HCT116 (cell line): ENCODE measurements at regions not wholly inside any gene's neighbourhood (a gene's known extent, or its start where the extent isn't known, plus 50 kb on each side); places are given as distances from the start of the nearest gene placed in this dataset.

ENCODE experiments used
- ATAC-seq: fragments of 200-7000 bp; cut with Tn5 transposase; 2 replicates; pipeline ENCODE4 v1.9.1; 2020; ENCODE audit warnings: mild to moderate bottlenecking, moderate library complexity
- BruUV-seq: library from RNA; stranded (reverse); fragments of 400-500 nt; replicated peaks from 2 replicates; lab custom pipeline; 2021; lab: Mats Ljungman, UMichigan
- CTCF ChIA-PET: fragments of 300-600 bp; sonication (Branson Sonifier 250); formaldehyde crosslinking; loops from one replicate; lab custom pipeline; 2021; ENCODE audit warnings: antibody characterized with exemption; lab: Charles Lee
- POLR2A ChIA-PET: fragments of 300-600, 350-600 bp; sonication (Branson Sonifier 250); formaldehyde crosslinking; loops from one replicate; lab custom pipeline; 2021; ENCODE audit warnings: antibody characterized with exemption; lab: Charles Lee
- RAD21 ChIA-PET, 2 experiments: fragments of 300-600 bp; sonication (Branson Sonifier 250); formaldehyde crosslinking; loops; one replicate each; lab custom pipeline; 2023; ENCODE audit warnings: low total read pairs in 2 of 2; ENCODE audit not compliant: uncharacterized antibody in 2 of 2, unreplicated experiment in 2 of 2, low non-redundant PET in 1 of 2; lab: Charles Lee
- DNase-seq: peaks from one replicate; pipeline ENCODE4 v3.0.0-alpha.2; 2010; ENCODE audit warnings: low read depth, low spot score
- H2AFZ ChIP-seq: fragments of 200-600 bp; shearing (Covaris generic), sonication (generic); 2 replicates; pipeline ENCODE4 v1.6.1; 2017; ENCODE audit warnings: low read depth, mixed run types, mixed read lengths, antibody characterized with exemption, low read length; ENCODE audit not compliant: poor library complexity, severe bottlenecking
- H3K27ac ChIP-seq: 2 replicates; pipeline ENCODE4 v1.5.1; 2012; ENCODE audit warnings: low read depth, low read length
- H3K27me3 ChIP-seq: fragments of 200-600 bp; sonication (generic); 2 replicates; pipeline ENCODE4 v1.6.1; 2016; ENCODE audit warnings: mixed run types, low read length, mixed read lengths; ENCODE audit not compliant: insufficient read depth
- H3K36me3 ChIP-seq, 2 experiments: fragments of 200-500 bp in 1 of 2; fragments of 200-600 bp in 1 of 2; sonication (Bioruptor generic) in 1 of 2; sonication (generic) in 1 of 2; 2 replicates each; pipeline versions ENCODE4 v1.5.1 to v1.6.1; 2014 to 2016; ENCODE audit warnings: low read length in 2 of 2, inconsistent platforms in 1 of 2, mixed read lengths in 1 of 2, mixed run types in 1 of 2; ENCODE audit not compliant: insufficient read depth in 2 of 2, control insufficient read depth in 1 of 2
- H3K4me1 ChIP-seq, 2 experiments: fragments of 200-600 bp in 1 of 2; sonication (generic) in 1 of 2; 2 replicates each; pipeline versions ENCODE4 v1.5.1 to v1.6.1; 2012 to 2017; ENCODE audit warnings: low read length in 2 of 2, inconsistent platforms in 1 of 2, mild to moderate bottlenecking in 1 of 2, mixed read lengths in 1 of 2, mixed run types in 1 of 2, moderate library complexity in 1 of 2; ENCODE audit not compliant: insufficient read depth in 2 of 2, control insufficient read depth in 1 of 2
- H3K4me2 ChIP-seq: fragments of 200-600 bp; sonication (generic); 2 replicates; pipeline ENCODE4 v1.6.1; 2017; ENCODE audit warnings: mixed run types, low read length, mixed read lengths
- H3K4me3 ChIP-seq, 2 experiments: fragments of 200-600 bp in 1 of 2; sonication (generic) in 1 of 2; replicated peaks in 1 of 2; 2 replicates each; pipeline ENCODE4 v1.5.1; 2011 to 2016; ENCODE audit warnings: low read length in 2 of 2, control low read depth in 1 of 2, low read depth in 1 of 2, mild to moderate bottlenecking in 1 of 2, mixed read lengths in 1 of 2, mixed run types in 1 of 2
- H3K79me2 ChIP-seq: fragments of 200-600 bp; sonication (generic); 2 replicates; pipeline ENCODE4 v1.6.1; 2017; ENCODE audit warnings: mild to moderate bottlenecking, mixed run types, low read length, moderate library complexity, mixed read lengths; ENCODE audit not compliant: insufficient read depth
- H3K9ac ChIP-seq: fragments of 200-600 bp; sonication (generic); 2 replicates; pipeline ENCODE4 v1.6.1; 2016; ENCODE audit warnings: low read length, mixed read lengths
- H3K9me2 ChIP-seq: fragments of 200-600 bp; sonication (generic), shearing (Covaris generic); 2 replicates; pipeline ENCODE4 v1.6.1; 2017; ENCODE audit warnings: mixed run types, mild to moderate bottlenecking, moderate library complexity; ENCODE audit not compliant: insufficient read depth
- H3K9me3 ChIP-seq, 2 experiments: fragments of 200-500 bp in 1 of 2; fragments of 200-600 bp in 1 of 2; sonication (Bioruptor generic) in 1 of 2; sonication (generic) in 1 of 2; 2 replicates each; pipeline ENCODE4 v1.6.1; 2014 to 2017; ENCODE audit warnings: low read length in 2 of 2, mixed read lengths in 2 of 2, inconsistent platforms in 1 of 2, low read depth in 1 of 2, mild to moderate bottlenecking in 1 of 2, mixed run types in 1 of 2, moderate library complexity in 1 of 2; ENCODE audit not compliant: control insufficient read depth in 1 of 2, insufficient read depth in 1 of 2
- H4K20me1 ChIP-seq: fragments of 200-600 bp; sonication (generic), shearing (Covaris generic); 2 replicates; pipeline ENCODE4 v1.6.1; 2017; ENCODE audit warnings: mixed run types, mild to moderate bottlenecking, moderate library complexity; ENCODE audit not compliant: insufficient read depth
- CEBPB ChIP-seq: IDR thresholded peaks from 2 replicates; pipeline ENCODE4 v1.6.1; 2012; ENCODE audit warnings: low read depth
- EGR1 ChIP-seq: IDR thresholded peaks from 2 replicates; pipeline ENCODE4 v1.6.1; 2012; ENCODE audit warnings: low read depth
- ELF1 ChIP-seq: IDR thresholded peaks from 2 replicates; pipeline ENCODE4 v1.6.1; 2012; ENCODE audit warnings: low read depth, borderline replicate concordance
- EZH2 ChIP-seq: fragments of 200-600 bp; sonication (generic); IDR thresholded peaks from 2 replicates; pipeline ENCODE4 v1.6.1; 2017; ENCODE audit warnings: antibody characterized with exemption, mixed run types
- EZH2phosphoT487 ChIP-seq: fragments of 200-600 bp; IDR thresholded peaks from 2 replicates; pipeline ENCODE4 v1.6.1; 2018; ENCODE audit warnings: antibody characterized with exemption, borderline replicate concordance
- JUND ChIP-seq: IDR thresholded peaks from 2 replicates; pipeline ENCODE4 v1.6.1; 2012
- POLR2A ChIP-seq: IDR thresholded peaks from 2 replicates; pipeline ENCODE4 v1.7.0; 2011; ENCODE audit warnings: borderline replicate concordance; ENCODE audit not compliant: insufficient read depth, insufficient read length; ENCODE audit errors: extremely low read depth
- POLR2AphosphoS5 ChIP-seq: IDR thresholded peaks from 2 replicates; pipeline ENCODE4 v1.6.1; 2011; ENCODE audit warnings: mild to moderate bottlenecking, low read depth, low read length, moderate library complexity
- RAD21 ChIP-seq: IDR thresholded peaks from 2 replicates; pipeline ENCODE4 v1.6.1; 2012; ENCODE audit warnings: low read depth, mild to moderate bottlenecking
- SP1 ChIP-seq: IDR thresholded peaks from 2 replicates; pipeline ENCODE4 v1.6.1; 2012; ENCODE audit warnings: low read depth
- SRF ChIP-seq: IDR thresholded peaks from 2 replicates; pipeline ENCODE4 v1.6.1; 2012; ENCODE audit warnings: low read depth
- ZNF274 ChIP-seq: fragments of 200-500 bp; sonication (Bioruptor generic); IDR thresholded peaks from 2 replicates; pipeline ENCODE4 v1.6.1; 2014; ENCODE audit warnings: mild to moderate bottlenecking, low read depth, low read length, inconsistent platforms
- intact Hi-C: fragments of 100-400 bp; cut with micrococcal nuclease; formaldehyde crosslinking; loops from 2 replicates; pipeline ENCODE4 v1.10.0; 2022
- TF ChIP-seq, protein P1 (sequence below): IDR thresholded peaks from 2 replicates; pipeline ENCODE4 v1.6.1; 2012
- TF ChIP-seq, protein P2 (sequence below), 3 experiments: fragments of 200-600 bp in 1 of 3; sonication (generic) in 1 of 3; IDR thresholded peaks in 2 of 3; conservative IDR thresholded peaks in 1 of 3; 2 replicates each; pipeline ENCODE4 v1.5.1; 2012 to 2017; ENCODE audit warnings: low read depth in 2 of 3, low read length in 2 of 3, antibody characterized with exemption in 1 of 3, borderline replicate concordance in 1 of 3, control low read depth in 1 of 3, mild to moderate bottlenecking in 1 of 3, mixed read lengths in 1 of 3, mixed run types in 1 of 3, moderate library complexity in 1 of 3; ENCODE audit not compliant: insufficient read depth in 1 of 3

DNA sequence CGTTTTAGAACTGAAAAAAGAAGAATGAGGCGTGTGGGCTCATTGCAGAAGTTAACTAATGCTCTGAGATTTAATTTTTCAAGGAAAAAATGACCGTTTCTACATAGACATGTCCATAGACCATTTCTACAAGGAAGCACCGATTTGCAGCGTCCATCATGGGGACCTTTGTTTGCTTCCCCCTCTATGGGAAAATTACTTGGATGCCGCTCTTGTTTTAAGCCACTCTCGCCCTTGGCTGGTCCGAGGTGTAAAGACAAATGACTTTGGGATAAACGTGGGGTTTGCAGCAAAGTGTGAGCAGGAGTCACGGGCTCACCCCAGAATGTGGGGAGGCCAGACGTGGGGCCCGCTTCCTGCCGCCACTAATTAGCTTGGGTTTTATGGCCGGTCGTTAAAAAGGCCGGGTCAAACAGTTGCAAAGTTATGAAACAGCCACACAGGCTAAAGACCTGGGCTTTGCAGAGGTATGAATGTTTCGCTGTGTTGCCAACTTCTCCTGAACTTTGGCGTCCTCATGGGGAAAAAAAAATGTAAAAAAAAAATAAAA lies 235.9 kb downstream of the SHOX start:
- TF ChIP-seq SRF (no peak), POLR2A (no peak), JUND (no peak), ELF1 (no peak), POLR2AphosphoS5 (no peak), SP1 (no peak), RAD21 (no peak), EZH2phosphoT487 (no peak), CEBPB (no peak), ZNF274 (no peak), EZH2 (no peak), EGR1 (no peak)
- TF ChIP-seq, protein P1, sequence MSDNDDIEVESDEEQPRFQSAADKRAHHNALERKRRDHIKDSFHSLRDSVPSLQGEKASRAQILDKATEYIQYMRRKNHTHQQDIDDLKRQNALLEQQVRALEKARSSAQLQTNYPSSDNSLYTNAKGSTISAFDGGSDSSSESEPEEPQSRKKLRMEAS: no peak
- TF ChIP-seq, protein P2, sequence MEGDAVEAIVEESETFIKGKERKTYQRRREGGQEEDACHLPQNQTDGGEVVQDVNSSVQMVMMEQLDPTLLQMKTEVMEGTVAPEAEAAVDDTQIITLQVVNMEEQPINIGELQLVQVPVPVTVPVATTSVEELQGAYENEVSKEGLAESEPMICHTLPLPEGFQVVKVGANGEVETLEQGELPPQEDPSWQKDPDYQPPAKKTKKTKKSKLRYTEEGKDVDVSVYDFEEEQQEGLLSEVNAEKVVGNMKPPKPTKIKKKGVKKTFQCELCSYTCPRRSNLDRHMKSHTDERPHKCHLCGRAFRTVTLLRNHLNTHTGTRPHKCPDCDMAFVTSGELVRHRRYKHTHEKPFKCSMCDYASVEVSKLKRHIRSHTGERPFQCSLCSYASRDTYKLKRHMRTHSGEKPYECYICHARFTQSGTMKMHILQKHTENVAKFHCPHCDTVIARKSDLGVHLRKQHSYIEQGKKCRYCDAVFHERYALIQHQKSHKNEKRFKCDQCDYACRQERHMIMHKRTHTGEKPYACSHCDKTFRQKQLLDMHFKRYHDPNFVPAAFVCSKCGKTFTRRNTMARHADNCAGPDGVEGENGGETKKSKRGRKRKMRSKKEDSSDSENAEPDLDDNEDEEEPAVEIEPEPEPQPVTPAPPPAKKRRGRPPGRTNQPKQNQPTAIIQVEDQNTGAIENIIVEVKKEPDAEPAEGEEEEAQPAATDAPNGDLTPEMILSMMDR (IDR thresholded peaks at IDR 0.05 in 2 of 3, conservative IDR thresholded peaks at IDR 0.05 in 1 of 3; ENCODE audit: borderline replicate concordance in 1 of 3, insufficient read depth in 1 of 3, low read depth in 2 of 3, low read length in 2 of 3): no peak
- no TSS peak for BruUV-seq
- H3K4me3 ChIP-seq: no peak overlapping the region
- H3K9ac ChIP-seq: no peak overlapping the region
- RAD21 ChIA-PET: no interaction called here
- H3K9me2 ChIP-seq: no peaks in the 10 kb centered on the region
- H2AFZ ChIP-seq: no peak overlapping the region
- no peaks in the 10 kb centered on the region for H3K36me3 ChIP-seq
- no peaks in the 10 kb centered on the region for H3K79me2 ChIP-seq
- no peak overlapping the region for H3K4me2 ChIP-seq
- no peak overlapping the region for H3K27ac ChIP-seq
- H3K4me1 ChIP-seq: no peaks in the 10 kb centered on the region
- H4K20me1 ChIP-seq: no peaks in the 10 kb centered on the region
- DNase-seq (no peak), ATAC-seq (no peak)
- intact Hi-C loops: no loop called here
- POLR2A ChIA-PET: no interaction called here
- CTCF ChIA-PET: no interaction called here
- H3K9me3 ChIP-seq: no peaks in the 10 kb centered on the region
- no peaks in the 10 kb centered on the region for H3K27me3 ChIP-seq
